HEK293 (cell line): ENCODE measurements at regions not wholly inside any gene's neighbourhood (a gene's known extent, or its start where the extent isn't known, plus 50 kb on each side); places are given as distances from the start of the nearest gene placed in this dataset.

Experiments used
- CTCF ChIP-seq: fragments of 450-650 bp; formaldehyde crosslinking; IDR thresholded peaks from 2 replicates; pipeline ENCODE4 v1.5.1; 2016; ENCODE audit warnings: missing biosample characterization, missing genetic modification characterization
- YY1 ChIP-seq: fragments of 450-650 bp; formaldehyde crosslinking; IDR thresholded peaks from 2 replicates; pipeline ENCODE4 v1.5.1; 2018; ENCODE audit warnings: missing biosample characterization, missing genetic modification characterization
- ZNF121 ChIP-seq: fragments of 450-650 bp; formaldehyde crosslinking; IDR thresholded peaks from 2 replicates; pipeline ENCODE4 v1.5.1; 2016; ENCODE audit warnings: missing biosample characterization, missing genetic modification characterization
- ZNF133 ChIP-seq: fragments of 450-650 bp; formaldehyde crosslinking; IDR thresholded peaks from 2 replicates; pipeline ENCODE4 v1.5.1; 2016; ENCODE audit warnings: missing biosample characterization, missing genetic modification characterization
- ZNF311 ChIP-seq: fragments of 450-650 bp; formaldehyde crosslinking; IDR thresholded peaks from 2 replicates; pipeline ENCODE4 v1.5.1; 2017; ENCODE audit warnings: missing biosample characterization, missing genetic modification characterization, borderline replicate concordance
- ZNF335 ChIP-seq: fragments of 450-650 bp; formaldehyde crosslinking; conservative IDR thresholded peaks from 2 replicates; pipeline ENCODE4 v1.5.1; 2016; ENCODE audit warnings: missing biosample characterization, missing genetic modification characterization
- ZNF843 ChIP-seq: fragments of 450-650 bp; formaldehyde crosslinking; IDR thresholded peaks from 2 replicates; pipeline ENCODE4 v1.5.1; 2016; ENCODE audit warnings: missing biosample characterization, missing genetic modification characterization

DNA sequence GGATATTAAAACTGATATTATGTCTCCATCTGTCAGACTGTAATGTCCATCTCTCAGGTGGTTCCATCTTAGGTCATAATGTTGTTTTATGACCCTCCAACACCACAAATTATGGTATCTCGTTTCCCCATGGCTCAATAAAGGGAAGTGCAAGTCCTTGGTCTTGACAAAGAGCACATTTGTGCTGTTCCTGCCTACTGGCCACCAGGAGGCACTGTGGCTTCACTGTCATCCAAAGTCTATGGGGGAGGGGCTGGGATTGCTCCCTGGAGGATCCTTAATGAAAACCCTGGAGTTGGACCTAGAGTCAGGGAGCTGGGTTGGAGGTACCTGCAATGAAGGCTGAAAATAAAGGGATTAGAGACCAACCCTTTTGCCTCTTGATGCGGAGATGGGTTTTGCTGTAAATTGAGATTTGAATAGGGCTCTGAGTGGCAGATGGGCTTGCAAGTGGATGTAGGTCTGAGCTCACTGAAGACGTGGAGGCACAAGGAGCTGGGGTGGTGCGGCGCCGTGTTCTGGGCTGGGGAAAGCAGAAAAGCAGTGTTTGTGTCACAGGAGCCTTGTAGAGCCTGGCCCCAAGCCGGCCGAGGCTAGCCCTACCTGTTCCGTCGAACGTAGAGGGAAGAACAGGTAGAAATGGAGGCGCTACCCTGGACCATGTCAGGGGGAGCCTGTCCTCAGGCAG is 180.5 kb upstream of the PRSS58 start:
- TF ChIP-seq ZNF843 = no peak
- peak; percentile 30; the same call in 1 of the 2 replicates for TF ChIP-seq CTCF
- TF ChIP-seq ZNF335 (tag by site-specific recombination) = no peak
- no peak for TF ChIP-seq ZNF121 (tag by site-specific recombination)
- no peak for TF ChIP-seq ZNF133
- no peak for TF ChIP-seq ZNF311 (tag by site-specific recombination)
- no peak for TF ChIP-seq YY1
